H54 (cell line): ENCODE measurements at regions not wholly inside any gene's neighbourhood (a gene's known extent, or its start where the extent isn't known, plus 50 kb on each side); places are given as distances from the start of the nearest gene placed in this dataset.

Source experiments
- DNase-seq: peaks from one replicate; pipeline ENCODE4 v3.0.0; 2011; ENCODE audit warnings: low spot score, mixed read lengths; ENCODE audit not compliant: insufficient read length
- FAIRE-seq: peaks from 3 replicates; lab custom pipeline; 2011; peaks lifted over from hg19 to GRCh38; lab: Jason Lieb, UNC
- POLR2A ChIP-seq: IDR thresholded peaks from 2 replicates; pipeline ENCODE4 v1.6.1; 2011; ENCODE audit warnings: low read depth, mild to moderate bottlenecking, low read length

GRCh38 chr2:59462422-59463197 is 1090.8 kb downstream of the BCL11A start:
- TF ChIP-seq POLR2A, result no peak
- FAIRE-seq (no peak), DNase-seq (no peak)

GRCh38 chr2:59461127-59461526 is 1092.3 kb downstream of the BCL11A start:
- no peak for DNase-seq
- no peak for TF ChIP-seq POLR2A
- FAIRE-seq, result no peak

DNA sequence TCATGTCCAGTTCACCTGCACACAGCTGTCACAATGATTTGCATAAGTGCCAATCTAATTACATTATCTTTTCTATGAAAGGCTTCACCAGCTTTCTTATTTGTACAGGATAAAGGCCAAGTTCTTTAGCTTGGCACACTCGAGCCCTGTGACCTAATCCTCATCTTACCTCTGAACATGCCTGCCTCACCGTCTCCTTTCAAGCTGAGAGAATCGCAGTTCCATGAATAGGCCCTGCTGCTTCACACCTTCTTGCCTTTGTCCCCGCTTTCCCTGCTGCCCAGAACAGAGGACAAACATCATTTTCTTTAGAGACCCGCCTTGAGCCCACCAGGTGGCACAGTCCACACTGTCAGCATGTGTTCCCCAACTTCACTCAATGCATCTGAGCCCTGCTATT is 1094.7 kb downstream of the BCL11A start:
- no peak for TF ChIP-seq POLR2A
- DNase-seq, result no peak

GRCh38 chr2:59456285-59456684 is 1097.2 kb downstream of the BCL11A start:
- FAIRE-seq, result no peak
- TF ChIP-seq POLR2A, result no peak
- no peak for DNase-seq

More for the DNA sequence above, 1094.7 kb downstream of the BCL11A start:
- FAIRE-seq, result no peak

- FAIRE-seq (no peak), DNase-seq (no peak)
- TF ChIP-seq POLR2A, result no peak
Observed at GRCh38 chr2:59449274-59449673, 1104.2 kb downstream of the BCL11A start.

- FAIRE-seq, result no peak
- TF ChIP-seq POLR2A, result no peak
- DNase-seq, result no peak
Observed at GRCh38 chr2:59440491-59440890, 1113.0 kb downstream of the BCL11A start.

GRCh38 chr2:59435635-59436034 is 1117.8 kb downstream of the BCL11A start:
- TF ChIP-seq POLR2A, result no peak
- FAIRE-seq (no peak), DNase-seq (no peak)

DNA sequence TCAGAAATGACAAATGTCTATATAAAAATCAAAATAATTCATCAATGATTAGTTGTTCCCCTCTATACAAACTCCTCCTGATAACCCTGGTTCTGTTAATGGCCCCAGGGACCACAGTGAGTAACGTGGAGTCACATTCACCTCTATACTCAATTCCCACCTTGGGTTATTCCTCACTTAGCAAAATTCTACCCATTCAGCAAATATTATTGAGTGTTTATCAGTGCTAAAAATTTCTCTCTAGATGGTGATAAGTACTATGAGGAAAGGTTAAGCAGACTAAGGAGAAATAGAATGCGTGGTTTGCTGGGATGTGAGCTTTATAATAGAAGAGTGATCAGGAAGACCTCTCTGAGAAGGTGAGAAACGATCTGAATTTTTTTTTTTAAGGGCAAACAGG is 1124.5 kb downstream of the BCL11A start:
- TF ChIP-seq POLR2A, result no peak
- no peak for FAIRE-seq
- DNase-seq, result no peak

DNA sequence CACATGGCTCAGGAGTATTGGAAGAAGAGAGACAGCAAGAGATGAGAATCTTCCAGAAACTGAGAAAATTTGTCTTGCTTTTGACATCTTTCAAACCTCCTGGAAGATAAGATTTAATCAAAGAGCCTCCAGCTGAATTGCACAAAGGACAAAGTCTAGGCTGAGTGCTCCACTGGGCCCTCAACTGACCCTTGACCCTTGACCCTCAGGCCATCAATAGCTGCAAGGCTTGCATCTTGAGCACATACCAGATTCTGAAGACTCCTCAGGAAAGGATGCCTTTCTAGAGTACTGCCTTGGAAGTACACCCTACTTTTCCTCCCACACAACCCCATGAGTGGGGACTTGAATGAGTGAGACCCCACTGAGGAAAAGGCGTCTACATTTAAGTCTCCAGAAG is 1125.5 kb downstream of the BCL11A start:
- FAIRE-seq, result no peak
- DNase-seq, result no peak
- no peak for TF ChIP-seq POLR2A

DNA sequence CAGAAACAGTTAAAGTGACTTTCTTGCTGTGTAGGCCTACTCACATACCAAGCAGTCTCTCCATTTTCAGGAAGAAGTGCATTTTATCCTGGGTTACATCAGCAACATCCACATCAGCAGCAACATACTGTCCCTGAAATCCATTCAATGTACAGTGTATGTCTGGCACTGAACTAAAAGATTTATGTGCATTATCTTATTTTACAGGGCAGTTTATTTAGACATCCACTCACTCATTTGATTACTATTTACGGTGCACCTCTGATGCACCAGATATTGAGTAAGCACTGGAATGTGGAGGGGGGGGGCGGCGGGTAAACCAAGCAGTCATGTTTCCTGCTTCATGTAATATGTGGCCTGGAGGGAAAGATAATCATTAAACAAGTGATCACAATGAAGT is 1128.2 kb downstream of the BCL11A start:
- no peak for TF ChIP-seq POLR2A
- DNase-seq (no peak), FAIRE-seq (no peak)

- no peak for TF ChIP-seq POLR2A
- DNase-seq (no peak), FAIRE-seq (no peak)
Observed at GRCh38 chr2:59413751-59414570, 1139.5 kb downstream of the BCL11A start.

DNA sequence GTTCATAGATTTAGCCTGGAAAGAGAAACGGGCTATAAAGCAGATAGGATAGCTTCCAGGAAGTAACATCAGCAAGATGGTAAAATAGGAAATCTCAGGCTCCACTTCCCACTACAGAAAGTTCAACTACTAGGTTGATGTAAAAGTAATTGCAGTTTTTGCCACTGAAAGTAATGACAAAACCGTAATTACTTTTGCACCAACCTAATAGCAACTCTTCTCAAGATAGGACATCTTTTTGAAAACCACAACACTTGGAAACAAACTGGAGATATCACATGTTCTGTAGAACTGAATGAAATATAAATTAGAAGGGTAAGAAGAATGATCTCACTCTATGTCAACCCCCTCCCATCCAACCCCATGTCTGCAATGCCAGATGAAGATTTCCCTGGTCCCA is 1154.3 kb downstream of the BCL11A start:
- FAIRE-seq (no peak), DNase-seq (no peak)
- no peak for TF ChIP-seq POLR2A

GRCh38 chr2:59398081-59398480 is 1155.4 kb downstream of the BCL11A start:
- FAIRE-seq, result no peak
- DNase-seq, result no peak

GRCh38 chr2:59395119-59395518 is 1154.0 kb upstream of the FANCL start:
- DNase-seq (no peak), FAIRE-seq (no peak)
- no peak for TF ChIP-seq POLR2A

More at GRCh38 chr2:59398081-59398480, 1155.4 kb downstream of the BCL11A start:
- TF ChIP-seq POLR2A, result no peak
